ENCODE measurements at regions not wholly inside any gene's neighbourhood (a gene's known extent, or its start where the extent isn't known, plus 50 kb on each side); places are given as distances from the start of the nearest gene placed in this dataset.

GRCh38 chr2:107576991-107577390, 249.7 kb upstream of the RGPD4 start:
- H3K27me3 Mint-ChIP-seq = no peaks in the 10 kb centered on the region
- no peaks in the 10 kb centered on the region for H3K4me1 Mint-ChIP-seq (ENCODE audit: low read depth)
- no peak overlapping the region for H3K27ac Mint-ChIP-seq
- intact Hi-C loops (cut with DNase I, micrococcal nuclease) = no loop called here
- Histone ChIP-seq H3K9me3 (ENCODE audit: control insufficient read depth in 1 of 2, insufficient read depth in 1 of 2, low read length in 2 of 2) (peaks cover 0 to 12% of the 10 kb centered on the region in 2 experiments), H3K27ac (ENCODE audit: low read depth in 1 of 2, low read length in 2 of 2) (no peak overlapping the region), H3K36me3 (ENCODE audit: insufficient read depth, low read length) (no peaks in the 10 kb centered on the region), H3K4me3 (ENCODE audit: low read length) (no peak overlapping the region), H3K4me1 (ENCODE audit: insufficient read depth, low read length) (no peaks in the 10 kb centered on the region), H3K27me3 (ENCODE audit: control insufficient read depth in 1 of 2, insufficient read depth in 2 of 2, low read length in 2 of 2) (no peaks in the 10 kb centered on the region)
- H3K36me3 Mint-ChIP-seq (ENCODE audit: low read depth) = no peaks in the 10 kb centered on the region
- DNase-seq (no peak), ATAC-seq (ENCODE audit: poor library complexity) (no peak)
- no peaks in the 10 kb centered on the region for H3K9me3 Mint-ChIP-seq
- ChIA-PET POLR2A (no interaction called here), CTCF (no interaction called here)
- no peak overlapping the region for H3K4me3 Mint-ChIP-seq
- no peak for TF ChIP-seq CTCF (IDR thresholded peaks at IDR 0.05)

- Histone ChIP-seq H3K9me3 (ENCODE audit: control insufficient read depth in 1 of 2, insufficient read depth in 1 of 2, low read length in 2 of 2) (no peaks in the 10 kb centered on the region), H3K4me1 (ENCODE audit: insufficient read depth, low read length) (no peaks in the 10 kb centered on the region), H3K4me3 (ENCODE audit: low read length) (no peak overlapping the region), H3K27ac (ENCODE audit: low read depth in 1 of 2, low read length in 2 of 2) (no peak overlapping the region), H3K36me3 (ENCODE audit: insufficient read depth, low read length) (no peaks in the 10 kb centered on the region), H3K27me3 (ENCODE audit: control insufficient read depth in 1 of 2, insufficient read depth in 2 of 2, low read length in 2 of 2) (no peaks in the 10 kb centered on the region)
- DNase-seq (no peak), ATAC-seq (ENCODE audit: poor library complexity) (no peak)
- H3K4me3 Mint-ChIP-seq = no peak overlapping the region
- H3K9me3 Mint-ChIP-seq = no peaks in the 10 kb centered on the region
- H3K36me3 Mint-ChIP-seq (ENCODE audit: low read depth) = no peaks in the 10 kb centered on the region
- H3K27ac Mint-ChIP-seq = no peak overlapping the region
- H3K27me3 Mint-ChIP-seq = no peaks in the 10 kb centered on the region
- intact Hi-C loops (cut with DNase I, micrococcal nuclease) = no loop called here
- ChIA-PET CTCF (no interaction called here), POLR2A (no interaction called here)
- no peak for TF ChIP-seq CTCF (IDR thresholded peaks at IDR 0.05)
- no peaks in the 10 kb centered on the region for H3K4me1 Mint-ChIP-seq (ENCODE audit: low read depth)
These were observed 244.2 kb upstream of the RGPD4 start for GRCh38 chr2:107582487-107582886.

GRCh38 chr2:107584577-107584976, 242.1 kb upstream of the RGPD4 start:
- ATAC-seq (ENCODE audit: poor library complexity) (no peak), DNase-seq (no peak)
- no peaks in the 10 kb centered on the region for H3K9me3 ChIP-seq (ENCODE audit: control insufficient read depth in 1 of 2, insufficient read depth in 1 of 2, low read length in 2 of 2)
- no peaks in the 10 kb centered on the region for H3K4me1 Mint-ChIP-seq (ENCODE audit: low read depth)
- H3K36me3 Mint-ChIP-seq (ENCODE audit: low read depth) = no peaks in the 10 kb centered on the region
- TF ChIP-seq CTCF (IDR thresholded peaks at IDR 0.05) = no peak
- H3K4me3 Mint-ChIP-seq = no peak overlapping the region
- H3K36me3 ChIP-seq (ENCODE audit: insufficient read depth, low read length) = no peaks in the 10 kb centered on the region
- no peak overlapping the region for H3K4me3 ChIP-seq (ENCODE audit: low read length)
- POLR2A ChIA-PET = no interaction called here
- H3K27me3 Mint-ChIP-seq = no peaks in the 10 kb centered on the region
- no peak overlapping the region for H3K27ac Mint-ChIP-seq
- no peaks in the 10 kb centered on the region for H3K4me1 ChIP-seq (ENCODE audit: insufficient read depth, low read length)
- intact Hi-C loops (cut with DNase I, micrococcal nuclease) = no loop called here
- H3K27me3 ChIP-seq (ENCODE audit: control insufficient read depth in 1 of 2, insufficient read depth in 2 of 2, low read length in 2 of 2) = no peaks in the 10 kb centered on the region
- H3K9me3 Mint-ChIP-seq = no peaks in the 10 kb centered on the region
- no peak overlapping the region for H3K27ac ChIP-seq (ENCODE audit: low read depth in 1 of 2, low read length in 2 of 2)
- CTCF ChIA-PET = no interaction called here
